ENCODE measurements at regions not wholly inside any gene's neighbourhood (a gene's known extent, or its start where the extent isn't known, plus 50 kb on each side); places are given as distances from the start of the nearest gene placed in this dataset.

GRCh38 chr5:67246546-67247268, 50.1 kb upstream of the CD180 start:
- WGBS (ENCODE audit: missing lambda C conversion rate), result 45% methylated on average over 5 of the region's 5 CpGs
- FAIRE-seq, result no peak
- POLR2A ChIA-PET, result interaction anchor here (0.6 kb wide), 2 partner anchors 179 to 1025 kb away, joined by 5 to 6 read pairs; no protein-coding TSS in a partner anchor

More at GRCh38 chr5:67246546-67247268, 50.1 kb upstream of the CD180 start:
- Histone ChIP-seq H3K4me3 (no peak overlapping the region), H3K4me1 (no peaks in the 10 kb centered on the region), H3K9me3 (no peaks in the 10 kb centered on the region), H3K27ac (peak overlapping the region in 1 of 2 experiments; percentile 18; a peak in 1 of 6 replicates), H3K4me2 (no peak overlapping the region)
- DNase-seq (ENCODE audit: low read depth in 1 of 2, low spot score in 1 of 2) (no peak), ATAC-seq (no peak)
- CTCF ChIA-PET, result interaction anchor here (0.6 to 3.2 kb wide), 38 partner anchors 9 to 1091 kb away, joined by 3 to 35 read pairs (median 3); no protein-coding TSS in a partner anchor
- TF ChIP-seq MYC (IDR thresholded peaks at IDR 0.05; ENCODE audit: borderline replicate concordance, low read length), result no peak
- no peak for TF ChIP-seq HMGXB4 (CRISPR knock-in tag; IDR thresholded peaks at IDR 0.05; ENCODE audit: borderline replicate concordance)
- TF ChIP-seq POLR2A (IDR thresholded peaks at IDR 0.05; ENCODE audit: low read length), result no peak
- TF ChIP-seq FOSB (CRISPR knock-in tag; IDR thresholded peaks at IDR 0.05), result no peak
- TF ChIP-seq BCL3 (IDR thresholded peaks at IDR 0.05), result no peak
- TF ChIP-seq HOXB13 (CRISPR knock-in tag; IDR thresholded peaks at IDR 0.05; ENCODE audit: low read depth), result no peak
- TF ChIP-seq, protein P1, sequence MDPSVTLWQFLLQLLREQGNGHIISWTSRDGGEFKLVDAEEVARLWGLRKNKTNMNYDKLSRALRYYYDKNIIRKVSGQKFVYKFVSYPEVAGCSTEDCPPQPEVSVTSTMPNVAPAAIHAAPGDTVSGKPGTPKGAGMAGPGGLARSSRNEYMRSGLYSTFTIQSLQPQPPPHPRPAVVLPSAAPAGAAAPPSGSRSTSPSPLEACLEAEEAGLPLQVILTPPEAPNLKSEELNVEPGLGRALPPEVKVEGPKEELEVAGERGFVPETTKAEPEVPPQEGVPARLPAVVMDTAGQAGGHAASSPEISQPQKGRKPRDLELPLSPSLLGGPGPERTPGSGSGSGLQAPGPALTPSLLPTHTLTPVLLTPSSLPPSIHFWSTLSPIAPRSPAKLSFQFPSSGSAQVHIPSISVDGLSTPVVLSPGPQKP (IDR thresholded peaks at IDR 0.05; ENCODE audit: low read depth, low read length), result no peak
- TF ChIP-seq HEYL (CRISPR knock-in tag; IDR thresholded peaks at IDR 0.05), result no peak
- TF ChIP-seq SMC3 (IDR thresholded peaks at IDR 0.05), result no peak
- TF ChIP-seq ZNF302 (CRISPR knock-in tag; IDR thresholded peaks at IDR 0.05), result no peak
- TF ChIP-seq HDAC2 (IDR thresholded peaks at IDR 0.05), result no peak
- TF ChIP-seq E2F6 (IDR thresholded peaks at IDR 0.05; ENCODE audit: borderline replicate concordance, low read depth), result no peak
- TF ChIP-seq CHD2 (IDR thresholded peaks at IDR 0.05; ENCODE audit: low read length, partially characterized antibody), result no peak

Small RNAs in the stretch of these regions (small RNA-seq; reads per million reads assigned to genes)
- gene AC024581.2 (0 reads per million in 6 experiments), gene RNU6-1232P (0 reads per million in 6 experiments)
